Motor neuron (in vitro differentiated cells): ENCODE measurements at regions not wholly inside any gene's neighbourhood (a gene's known extent, or its start where the extent isn't known, plus 50 kb on each side); places are given as distances from the start of the nearest gene placed in this dataset.
A peak's percentile ranks its signal among the peaks of the same experiment; 100 is the strongest.

Experiments
- ATAC-seq, 8 experiments: fragments of 200-7000 bp; cut with Tn5 transposase; replicated peaks in 6 of 8; 2 replicates each; pipeline ENCODE4 v1.8.0; 2021; ENCODE audit warnings: mild to moderate bottlenecking in 8 of 8, moderate library complexity in 8 of 8
- H3K27ac ChIP-seq, 2 donors: fragments of 250-450 bp; sonication (Bioruptor Pico); 2 replicates each; pipeline ENCODE4 v1.9.0; 2021; ENCODE audit warnings: antibody characterized with exemption in 2 of 2, mild to moderate bottlenecking in 2 of 2, moderate library complexity in 1 of 2
- H3K4me1 ChIP-seq, 2 donors: fragments of 250-450 bp; sonication (Bioruptor Pico); replicated peaks in 1 of 2; 2 replicates each; pipeline ENCODE4 v1.6.1; 2021; ENCODE audit warnings: antibody characterized with exemption in 2 of 2, mild to moderate bottlenecking in 2 of 2, moderate library complexity in 1 of 2
- H3K4me3 ChIP-seq, 5 donors: fragments of 250-450 bp; sonication (Bioruptor Pico); 2 replicates each; pipeline ENCODE4 v1.9.0; 2021; ENCODE audit warnings: antibody characterized with exemption in 5 of 5, mild to moderate bottlenecking in 5 of 5, moderate library complexity in 4 of 5
- WGBS, 10 experiments: fragments of 450-650 bp; shearing (Covaris generic); methylation state at CpG; one replicate each; pipeline ENCODE4 v1.0.0; 2022; 5-methylcytosine and 5-hydroxymethylcytosine counted together
- in situ Hi-C, 9 experiments: fragments of 400-800 bp; cut with MboI; loops; one replicate each; pipeline ENCODE4 v1.15.0; 2021; ENCODE audit warnings: low sequenced_read_pairs in 9 of 9, low pct_unique_long_range_greater_than_20kb in 2 of 9; ENCODE audit not compliant: unreplicated experiment in 9 of 9

- Histone ChIP-seq H3K27ac (no peak overlapping the region), H3K4me1 (no peaks in the 10 kb centered on the region), H3K4me3 (no peak overlapping the region)
- 0 to 100% (median 85%) methylated on average over 1 to 2 of the region's 2 CpGs; no CpG with 5 or more reads in 2 of the 10 experiments for WGBS, 10 experiments
- in situ Hi-C loops: no loop called here
- no peak for ATAC-seq
Observed at GRCh38 chr3:96711816-96712215, 102.6 kb upstream of the EPHA6 start.

- H3K4me3 ChIP-seq: no peak overlapping the region
- ATAC-seq: no peak
- WGBS, 10 experiments: 0 to 94% (median 56%) methylated on average over 1 to 2 of the region's 2 CpGs
- no peaks in the 10 kb centered on the region for H3K4me1 ChIP-seq
- in situ Hi-C loops: no loop called here
- H3K27ac ChIP-seq: no peak overlapping the region
Observed at GRCh38 chr3:96712792-96713191, 101.6 kb upstream of the EPHA6 start.

- H3K4me1 ChIP-seq: no peaks in the 10 kb centered on the region
- in situ Hi-C loops: no loop called here
- no peak overlapping the region for H3K27ac ChIP-seq
- no peak overlapping the region for H3K4me3 ChIP-seq
- no peak for ATAC-seq
- 0 to 86% (median 60%) methylated on average over 1 to 3 of the region's 3 CpGs; no CpG with 5 or more reads in 1 of the 10 experiments for WGBS, 10 experiments
Observed at GRCh38 chr3:96719921-96720320, 94.5 kb upstream of the EPHA6 start.

GRCh38 chr3:96731031-96731430 is 83.4 kb upstream of the EPHA6 start:
- Histone ChIP-seq H3K4me3 (no peak overlapping the region), H3K27ac (no peak overlapping the region), H3K4me1 (peaks cover 4 to 11% of the 10 kb centered on the region in 2 donors)
- ATAC-seq: no peak
- in situ Hi-C loops: no loop called here

GRCh38 chr3:96734273-96735009 is 80.0 kb upstream of the EPHA6 start:
- Histone ChIP-seq H3K4me1 (peaks cover 0 to 6% of the 10 kb centered on the region in 2 donors), H3K4me3 (no peak overlapping the region), H3K27ac (no peak overlapping the region)
- in situ Hi-C loops: no loop called here
- 0 to 100% (median 75%) methylated on average over 1 to 2 of the region's 2 CpGs; no CpG with 5 or more reads in 1 of the 10 experiments for WGBS, 10 experiments
- ATAC-seq: peak in 3 of 8 experiments; percentile 54 to 62 (median 56)

- Histone ChIP-seq H3K4me3 (no peak overlapping the region), H3K27ac (no peak overlapping the region), H3K4me1 (no peaks in the 10 kb centered on the region)
- no peak for ATAC-seq
- in situ Hi-C loops: no loop called here
Observed at GRCh38 chr3:96748139-96748538, 66.3 kb upstream of the EPHA6 start.

- Histone ChIP-seq H3K4me1 (no peaks in the 10 kb centered on the region), H3K4me3 (no peak overlapping the region), H3K27ac (no peak overlapping the region)
- in situ Hi-C loops: no loop called here
- no peak for ATAC-seq
- 0 to 100% (median 17%) methylated on average over 1 of the region's 2 CpGs; no CpG with 5 or more reads in 7 of the 10 experiments for WGBS, 10 experiments
Observed at GRCh38 chr3:96750094-96750767, 64.2 kb upstream of the EPHA6 start.

- no peak overlapping the region for H3K4me3 ChIP-seq
- no peak for ATAC-seq
- H3K27ac ChIP-seq: no peak overlapping the region
- no peaks in the 10 kb centered on the region for H3K4me1 ChIP-seq
- 0 to 100% (median 83%) methylated on average over 1 to 10 of the region's 13 CpGs; no CpG with 5 or more reads in 1 of the 10 experiments for WGBS, 10 experiments
- in situ Hi-C loops: no loop called here
Observed at GRCh38 chr3:96753124-96753523, 61.3 kb upstream of the EPHA6 start.

GRCh38 chr3:96754128-96754527 is 60.3 kb upstream of the EPHA6 start:
- in situ Hi-C loops: no loop called here
- no peaks in the 10 kb centered on the region for H3K4me1 ChIP-seq
- WGBS, 10 experiments: 0 to 78% (median 64%) methylated on average over 1 to 4 of the region's 5 CpGs; no CpG with 5 or more reads in 4 of the 10 experiments
- no peak overlapping the region for H3K4me3 ChIP-seq
- no peak overlapping the region for H3K27ac ChIP-seq
- ATAC-seq: no peak

- WGBS, 10 experiments: 0 to 100% (median 75%) methylated on average over 1 to 4 of the region's 4 CpGs; no CpG with 5 or more reads in 1 of the 10 experiments
- in situ Hi-C loops: no loop called here
Observed at GRCh38 chr3:96755519-96755918, 58.9 kb upstream of the EPHA6 start.

GRCh38 chr3:96756516-96756915 is 57.9 kb upstream of the EPHA6 start:
- H3K27ac ChIP-seq: no peak overlapping the region
- H3K4me3 ChIP-seq: no peak overlapping the region
- no peaks in the 10 kb centered on the region for H3K4me1 ChIP-seq
- WGBS, 10 experiments: 17 to 100% (median 73%) methylated on average over 1 of the region's 1 CpG; no CpG with 5 or more reads in 4 of the 10 experiments
- ATAC-seq: no peak
- in situ Hi-C loops: no loop called here

More at GRCh38 chr3:96755519-96755918, 58.9 kb upstream of the EPHA6 start:
- H3K4me3 ChIP-seq: no peak overlapping the region
- ATAC-seq: no peak
- H3K4me1 ChIP-seq: no peaks in the 10 kb centered on the region
- no peak overlapping the region for H3K27ac ChIP-seq

- WGBS, 10 experiments: 0 to 88% (median 81%) methylated on average over 1 to 4 of the region's 4 CpGs; no CpG with 5 or more reads in 3 of the 10 experiments
- no peaks in the 10 kb centered on the region for H3K4me1 ChIP-seq
- in situ Hi-C loops: no loop called here
- no peak for ATAC-seq
- H3K27ac ChIP-seq: no peak overlapping the region
- H3K4me3 ChIP-seq: no peak overlapping the region
Observed at GRCh38 chr3:96760956-96761355, 53.4 kb upstream of the EPHA6 start.
